ENCODE measurements at regions not wholly inside any gene's neighbourhood (a gene's known extent, or its start where the extent isn't known, plus 50 kb on each side); places are given as distances from the start of the nearest gene placed in this dataset.
"Not testable (repeated sequence)": the region's sequence is repeated elsewhere in the genome, so short reads cannot be mapped to it uniquely, and the experiment has no call there.

DNA sequence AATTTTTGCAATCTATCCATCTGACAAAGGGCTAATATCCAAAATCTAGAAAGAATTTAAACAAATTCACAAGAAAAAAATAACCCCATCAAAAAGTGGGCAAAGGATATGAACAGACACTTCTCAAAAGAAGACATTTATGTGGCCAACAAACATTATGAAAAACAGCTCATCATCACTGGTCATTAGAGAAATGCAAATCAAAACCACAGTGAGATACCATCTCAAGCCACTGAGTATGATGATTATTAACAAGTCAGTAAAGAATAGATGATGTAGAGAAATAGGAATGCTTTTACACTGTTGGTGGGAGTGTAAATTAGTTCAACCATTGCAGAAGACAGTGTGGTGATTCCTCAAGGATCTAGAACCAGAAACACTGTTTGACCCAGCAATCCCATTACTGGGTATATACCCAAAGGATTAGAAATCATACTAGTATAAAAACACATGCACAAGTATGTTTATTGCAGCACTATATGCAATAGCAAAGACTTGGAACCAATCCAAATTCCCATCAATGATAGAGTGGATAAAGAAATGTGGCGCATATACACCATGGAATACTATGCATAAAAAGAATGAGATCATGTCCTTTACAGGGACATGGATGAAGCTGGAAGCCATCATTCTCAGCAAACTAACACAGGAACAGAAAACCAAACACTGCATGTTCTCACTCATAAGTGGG is 96.1 kb downstream of the POSTN start:
- TF ChIP-seq, protein P1, sequence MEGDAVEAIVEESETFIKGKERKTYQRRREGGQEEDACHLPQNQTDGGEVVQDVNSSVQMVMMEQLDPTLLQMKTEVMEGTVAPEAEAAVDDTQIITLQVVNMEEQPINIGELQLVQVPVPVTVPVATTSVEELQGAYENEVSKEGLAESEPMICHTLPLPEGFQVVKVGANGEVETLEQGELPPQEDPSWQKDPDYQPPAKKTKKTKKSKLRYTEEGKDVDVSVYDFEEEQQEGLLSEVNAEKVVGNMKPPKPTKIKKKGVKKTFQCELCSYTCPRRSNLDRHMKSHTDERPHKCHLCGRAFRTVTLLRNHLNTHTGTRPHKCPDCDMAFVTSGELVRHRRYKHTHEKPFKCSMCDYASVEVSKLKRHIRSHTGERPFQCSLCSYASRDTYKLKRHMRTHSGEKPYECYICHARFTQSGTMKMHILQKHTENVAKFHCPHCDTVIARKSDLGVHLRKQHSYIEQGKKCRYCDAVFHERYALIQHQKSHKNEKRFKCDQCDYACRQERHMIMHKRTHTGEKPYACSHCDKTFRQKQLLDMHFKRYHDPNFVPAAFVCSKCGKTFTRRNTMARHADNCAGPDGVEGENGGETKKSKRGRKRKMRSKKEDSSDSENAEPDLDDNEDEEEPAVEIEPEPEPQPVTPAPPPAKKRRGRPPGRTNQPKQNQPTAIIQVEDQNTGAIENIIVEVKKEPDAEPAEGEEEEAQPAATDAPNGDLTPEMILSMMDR (IDR thresholded peaks at IDR 0.05) = not testable (repeated sequence)
- not testable (repeated sequence) for TF ChIP-seq ZFX (IDR thresholded peaks at IDR 0.05; ENCODE audit: borderline replicate concordance)
